Hindlimb muscle (tissue), 1 donor: ENCODE measurements at regions not wholly inside any gene's neighbourhood (a gene's known extent, or its start where the extent isn't known, plus 50 kb on each side); places are given as distances from the start of the nearest gene placed in this dataset.
A peak's percentile ranks its signal among the peaks of the same experiment; 100 is the strongest.

ENCODE experiments used
- DNase-seq: peaks from one replicate; pipeline ENCODE4 v3.0.0-alpha.2; 2013

- DNase-seq, result peak; percentile 38
Observed at GRCh38 chr2:9738535-9739496, 104.5 kb upstream of the TAF1B start.

DNA sequence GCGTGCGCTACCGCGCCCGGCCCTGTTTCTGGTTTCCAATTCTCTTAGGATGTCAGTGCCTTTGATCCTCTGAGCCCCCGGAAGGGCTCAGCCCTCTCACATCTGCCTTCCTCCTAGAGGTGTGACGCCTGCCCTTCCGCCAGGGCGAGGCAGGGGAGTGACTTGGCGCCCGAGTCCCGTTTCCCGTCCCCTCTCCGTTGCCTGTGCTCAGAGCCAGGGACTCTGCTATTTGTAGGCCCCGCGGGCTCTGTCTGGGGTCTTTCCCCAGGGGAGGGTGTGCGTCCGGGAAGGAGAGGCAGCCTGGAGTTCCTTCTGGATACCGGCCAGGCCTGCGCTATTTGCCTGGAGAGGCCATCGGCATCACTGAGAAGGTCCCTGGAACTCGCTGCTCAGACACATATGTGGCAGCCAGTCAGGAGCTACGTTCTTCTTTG, 103.7 kb upstream of the TAF1B start:
- DNase-seq, result peak; percentile 63

GRCh38 chr2:9740382-9741073, 102.7 kb upstream of the TAF1B start:
- no peak for DNase-seq

DNA sequence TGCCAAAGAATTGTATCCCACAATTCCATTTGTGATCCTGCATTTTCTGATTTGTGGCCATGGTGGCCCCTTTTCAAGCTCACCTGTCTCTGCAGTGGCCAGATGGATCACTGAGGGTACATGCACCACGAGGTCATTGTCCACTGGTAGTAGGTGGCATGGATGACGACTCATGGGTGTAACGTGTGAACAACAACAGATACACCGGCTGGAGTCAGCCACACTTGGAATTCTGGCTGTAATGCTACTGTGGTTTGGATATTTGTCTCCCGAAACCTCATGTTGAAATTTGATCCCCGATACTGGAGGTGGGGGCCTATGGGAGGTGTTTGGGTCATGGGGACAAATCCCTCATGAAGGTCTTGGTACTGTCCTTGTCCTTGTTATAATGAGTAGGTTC, 102.2 kb upstream of the TAF1B start:
- no peak for DNase-seq

GRCh38 chr2:9742601-9743000, 100.7 kb upstream of the TAF1B start:
- no peak for DNase-seq

- no peak for DNase-seq
Observed at GRCh38 chr2:9744256-9745004, 98.8 kb upstream of the TAF1B start.

DNA sequence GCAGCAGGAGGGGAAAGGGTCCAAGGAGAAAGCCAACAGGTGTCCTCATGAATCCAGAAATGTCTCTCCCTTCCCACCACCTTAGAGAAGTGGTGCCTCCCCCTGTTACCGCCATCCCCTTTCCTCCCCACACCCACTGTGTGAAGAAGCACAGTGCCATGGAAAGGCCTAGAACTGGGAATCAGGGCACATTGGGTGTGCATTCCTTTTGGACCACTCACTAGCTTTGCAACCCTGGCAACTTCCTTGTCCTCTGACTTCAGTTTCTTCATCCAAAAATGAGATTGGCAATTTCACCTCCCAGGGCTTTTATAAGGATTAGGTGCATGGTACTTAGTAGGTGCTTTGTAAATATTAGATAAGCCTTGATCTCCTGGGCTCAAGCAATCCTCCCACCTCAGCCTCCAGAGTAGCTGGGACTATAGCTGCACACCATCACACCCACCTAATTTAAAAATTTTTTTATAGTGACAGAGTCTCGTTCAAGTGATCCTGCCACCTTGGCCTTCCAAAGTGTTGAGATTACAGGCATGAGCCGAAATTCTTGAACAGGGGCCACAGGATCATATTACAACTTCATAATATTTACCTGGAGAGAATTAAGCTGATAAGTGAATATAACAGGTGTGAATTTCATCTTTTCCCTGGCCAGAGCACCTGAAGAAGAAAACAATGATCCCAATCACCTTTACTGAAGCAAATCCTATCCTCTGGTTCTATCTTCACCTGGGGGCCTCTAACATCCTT, 97.9 kb upstream of the TAF1B start:
- no peak for DNase-seq

DNA sequence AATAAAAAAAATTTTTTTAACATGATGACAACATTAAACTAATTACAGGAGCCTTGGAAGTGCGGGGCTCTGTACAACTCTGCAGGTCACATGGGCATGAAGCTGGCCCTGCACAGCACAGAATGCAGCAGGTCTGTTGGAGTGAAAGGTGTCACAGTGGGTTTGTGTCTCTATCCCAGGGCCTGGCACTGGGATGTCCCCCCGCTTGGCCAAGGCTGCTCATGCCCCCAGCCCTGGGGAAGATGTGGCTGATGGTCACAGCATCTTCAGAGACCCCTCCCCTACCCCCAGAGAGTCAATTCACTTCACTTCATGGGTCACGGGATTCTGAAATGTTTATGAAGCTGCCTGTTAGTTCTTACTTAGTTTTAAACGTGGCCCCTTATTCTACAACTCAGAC, 95.9 kb upstream of the TAF1B start:
- no peak for DNase-seq

DNA sequence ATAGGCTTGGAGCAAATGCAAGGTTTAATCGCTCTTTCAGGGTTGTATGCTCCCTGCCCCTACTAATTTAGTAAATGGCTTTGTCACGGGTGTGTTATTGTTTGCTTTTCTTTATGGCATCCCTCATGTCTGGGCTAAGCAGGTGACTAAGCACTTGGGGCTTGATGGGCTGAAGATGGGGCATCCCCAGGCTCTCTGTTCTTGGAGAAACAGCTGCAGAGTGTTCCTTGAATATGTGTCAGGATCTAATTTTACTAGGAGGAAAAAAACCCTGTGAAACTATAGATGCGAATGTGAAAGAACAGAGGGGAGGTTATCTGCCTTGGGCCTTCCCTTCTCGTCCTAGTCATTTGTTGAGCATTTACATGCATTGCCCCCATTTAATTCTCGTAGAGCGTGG, 94.7 kb upstream of the TAF1B start:
- DNase-seq, result no peak

- DNase-seq, result no peak
Observed at GRCh38 chr2:9749546-9750223, 93.6 kb upstream of the TAF1B start.

DNA sequence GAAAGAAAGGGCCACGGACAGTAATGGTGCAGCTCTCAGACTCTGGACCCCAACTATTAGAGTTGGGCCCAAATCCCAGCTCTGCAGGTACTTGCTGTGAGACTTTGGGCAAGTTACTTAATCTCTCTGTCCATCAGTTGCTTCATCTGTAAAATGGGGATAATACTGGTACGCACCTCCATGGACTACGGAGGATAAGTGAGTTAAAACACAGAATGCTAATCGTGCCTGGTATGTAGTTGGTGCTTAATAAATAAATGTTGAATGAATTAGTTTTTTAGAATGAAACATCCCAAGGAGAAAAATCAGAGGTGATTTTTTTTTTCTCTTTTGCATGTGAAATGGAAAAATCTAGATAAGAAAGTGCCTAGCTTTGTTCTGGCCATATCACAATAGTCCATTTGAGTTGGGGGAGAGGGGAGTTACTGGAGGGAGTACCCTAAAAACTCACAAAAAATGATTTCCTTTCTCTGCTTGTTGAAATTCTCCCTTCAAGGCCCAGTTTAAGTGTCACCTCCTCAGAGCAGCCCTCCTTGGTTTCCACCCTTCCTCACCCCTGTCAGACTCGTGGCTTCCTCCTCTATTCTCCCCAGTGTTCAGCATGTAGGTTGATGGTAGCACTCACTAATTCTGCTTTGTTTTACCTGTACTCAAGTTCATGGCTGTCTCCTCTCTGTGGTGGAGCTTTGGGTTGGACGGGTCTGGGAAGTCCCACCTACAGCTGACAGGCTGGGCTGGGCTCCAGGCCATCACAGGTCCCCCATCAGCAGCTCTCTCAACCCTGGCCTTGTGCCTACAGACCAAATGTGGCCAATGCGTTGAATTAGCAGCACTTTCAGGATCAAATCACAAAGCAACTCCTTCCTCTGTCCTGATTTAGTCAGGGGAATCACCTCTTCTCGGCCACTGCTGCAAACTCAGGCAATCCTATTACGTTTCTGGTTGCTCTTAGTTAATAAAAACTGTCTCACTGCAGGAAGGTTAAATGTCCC, 92.8 kb upstream of the TAF1B start:
- DNase-seq, result no peak

GRCh38 chr2:9751831-9752230, 91.4 kb upstream of the TAF1B start:
- no peak for DNase-seq

DNA sequence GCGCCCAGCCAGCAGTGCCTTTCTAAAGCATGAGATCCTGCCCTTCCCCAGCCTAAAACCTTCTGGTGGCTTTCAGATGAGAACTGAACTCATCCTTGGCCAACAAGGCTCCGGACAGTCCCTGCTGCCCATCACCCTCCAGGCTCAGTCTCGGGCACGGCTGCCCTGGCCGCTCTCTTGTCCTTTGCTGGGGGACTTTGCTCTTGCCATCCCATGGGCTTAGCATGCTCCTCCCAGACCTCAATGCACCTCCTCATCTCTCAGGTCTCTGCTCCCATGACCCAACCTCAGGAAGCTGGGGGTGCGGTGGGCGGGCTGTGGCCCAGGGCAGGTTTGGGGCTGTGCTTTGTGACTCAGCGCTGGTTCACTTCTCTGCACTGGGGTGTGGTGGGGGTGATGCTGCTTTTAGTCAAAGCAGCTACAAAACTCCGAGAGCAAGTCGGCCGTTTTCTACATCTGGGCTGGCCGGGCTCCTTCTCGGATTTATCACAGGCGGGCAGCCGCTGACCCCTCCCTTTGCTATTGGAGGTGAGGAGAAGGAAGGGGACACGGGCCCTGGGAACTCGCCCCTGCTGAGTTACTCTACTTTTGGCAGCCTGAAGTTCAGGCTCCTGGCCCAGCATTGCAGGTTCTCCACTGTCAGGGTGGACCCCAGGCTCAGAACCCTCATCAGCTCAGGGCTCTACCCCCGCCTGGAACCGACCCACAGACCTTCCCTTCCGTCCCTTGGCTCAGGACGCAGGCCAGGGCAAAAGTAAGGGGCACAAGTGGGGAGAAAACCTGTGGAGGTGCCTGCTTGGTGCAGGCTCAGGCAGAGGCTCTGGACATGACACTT, 90.6 kb upstream of the TAF1B start:
- no peak for DNase-seq

- DNase-seq, result no peak
Observed at GRCh38 chr2:9753276-9753600, 90.0 kb upstream of the TAF1B start.

GRCh38 chr2:9753665-9754531, 89.4 kb upstream of the TAF1B start:
- DNase-seq, result no peak

DNA sequence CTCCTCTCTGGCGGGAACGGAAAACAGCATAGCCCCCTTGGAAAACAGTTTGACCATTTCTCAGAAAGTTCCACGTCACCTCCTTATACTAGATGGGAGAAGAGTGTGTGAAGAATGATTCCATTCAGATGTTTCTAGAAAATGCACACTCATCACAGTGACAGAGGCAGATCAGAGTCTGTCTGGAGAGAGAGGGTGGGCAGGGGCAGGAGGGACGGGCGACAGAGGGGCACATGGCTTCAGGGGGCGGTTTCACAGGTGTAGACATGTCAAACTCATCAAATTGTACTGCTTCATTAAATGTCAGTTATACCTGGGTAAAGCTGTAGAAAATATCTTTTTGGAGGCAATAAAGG, 88.8 kb upstream of the TAF1B start:
- no peak for DNase-seq

DNA sequence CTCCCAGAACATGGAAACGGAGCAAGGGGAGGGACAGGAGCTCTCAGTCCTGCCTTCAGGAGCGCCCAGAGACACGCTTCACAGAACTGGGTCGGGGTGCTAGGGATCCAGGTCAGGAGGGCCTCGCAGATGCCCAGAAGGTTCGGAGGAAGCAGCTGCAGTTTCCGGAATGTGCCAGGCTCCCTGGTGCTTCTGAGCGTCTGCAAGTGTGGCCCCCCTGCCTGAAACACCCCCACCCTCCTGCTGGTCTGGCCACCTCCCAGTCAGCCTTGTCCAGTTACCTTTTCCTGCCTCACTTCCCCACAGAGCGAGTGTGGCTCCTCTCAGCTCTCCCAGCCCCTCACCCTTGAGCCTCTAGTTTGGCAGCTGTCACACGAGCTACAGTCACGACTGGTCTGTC, 88.3 kb upstream of the TAF1B start:
- no peak for DNase-seq

DNA sequence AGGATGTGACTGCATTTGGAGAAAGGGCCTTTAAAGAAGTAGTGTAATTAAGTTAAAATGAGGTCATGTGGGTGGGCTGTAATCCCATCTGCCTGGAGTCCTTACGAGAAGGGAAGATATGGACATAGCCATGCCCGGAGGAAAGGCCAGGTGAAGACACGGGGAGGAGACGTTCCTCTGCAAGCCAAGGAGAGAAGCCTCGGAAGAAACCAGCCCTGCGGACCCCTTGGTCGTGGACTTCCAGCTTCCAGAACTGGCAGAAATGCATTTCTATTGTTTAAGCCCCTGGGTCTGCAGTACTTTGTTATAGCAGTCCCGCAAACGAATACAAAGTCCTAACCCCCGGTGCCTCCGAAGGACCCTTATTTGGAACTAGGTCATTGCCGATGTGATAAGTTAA, 87.6 kb upstream of the TAF1B start:
- DNase-seq, result no peak
